ENCODE measurements at regions not wholly inside any gene's neighbourhood (a gene's known extent, or its start where the extent isn't known, plus 50 kb on each side); places are given as distances from the start of the nearest gene placed in this dataset.
A peak's percentile ranks its signal among the peaks of the same experiment; 100 is the strongest.

DNA sequence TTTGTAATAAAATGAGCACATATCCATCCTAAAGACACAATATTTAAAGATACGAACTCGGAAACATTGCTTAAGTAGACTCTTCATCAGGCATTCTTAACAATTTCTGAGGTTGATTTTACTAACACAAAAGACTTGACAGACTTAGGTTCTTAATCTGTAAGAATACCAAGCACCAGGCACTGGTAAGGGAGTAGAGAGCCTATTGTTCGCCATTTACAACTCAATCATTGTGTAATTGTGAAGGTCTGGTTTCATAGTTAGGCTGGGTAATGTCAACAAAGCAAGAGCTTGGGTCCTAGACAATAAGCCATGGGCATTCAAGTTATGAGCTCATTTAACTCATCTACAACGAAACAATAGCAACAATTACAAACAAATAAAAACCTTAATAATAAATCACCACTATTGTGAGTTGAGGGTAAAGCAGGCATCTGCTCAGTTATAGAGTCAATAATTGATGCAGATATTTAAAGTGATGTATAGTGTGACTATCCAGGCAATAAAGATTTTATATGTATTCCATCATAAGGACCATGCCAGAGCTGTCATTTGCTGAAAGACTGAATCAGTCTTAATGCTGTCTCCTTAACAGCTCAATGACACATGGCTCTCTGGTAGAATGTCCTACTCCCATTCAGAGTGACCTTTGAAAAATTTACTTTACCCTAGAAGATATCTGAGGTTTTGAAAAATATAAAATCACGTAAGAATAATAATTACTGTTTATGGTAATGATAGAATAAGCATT is 664.0 kb upstream of the PCDH7 start:
- H3K79me2 ChIP-seq (ENCODE audit: control insufficient read depth in 1 of 2, insufficient read depth in 2 of 2, low read length in 2 of 2): no peaks in the 10 kb centered on the region
- CTCF ChIA-PET (ENCODE audit: partially characterized antibody): no interaction called here
- no peak overlapping the region for H3K23ac ChIP-seq (ENCODE audit: insufficient read length)
- H3K9ac ChIP-seq (replicated peaks in 1 of 4; ENCODE audit: extremely low read depth in 1 of 4, low read depth in 3 of 4, low read length in 3 of 4): no peak overlapping the region
- no peak overlapping the region for H3K56ac ChIP-seq (replicated peaks; ENCODE audit: insufficient read length, low read depth, low read length)
- H3K9me3 ChIP-seq (ENCODE audit: insufficient read depth in 2 of 2, low read depth in 1 of 2, low read length in 1 of 2): no peaks in the 10 kb centered on the region
- no peak for DNase-seq (ENCODE audit: low read depth in 1 of 2, low spot score in 2 of 2)
- H2BK120ac ChIP-seq (replicated peaks; ENCODE audit: low read depth, low read length): no peak overlapping the region
- H2AK5ac ChIP-seq (ENCODE audit: low read depth, low read length): no peak overlapping the region
- H4K91ac ChIP-seq (replicated peaks; ENCODE audit: insufficient read length, low read length): no peak overlapping the region
- no peaks in the 10 kb centered on the region for H3K36me3 ChIP-seq (ENCODE audit: control insufficient read depth in 2 of 4, insufficient read depth in 4 of 4, low read length in 3 of 4)
- no peak overlapping the region for H3K14ac ChIP-seq (ENCODE audit: insufficient read length)
- WGBS, 2 experiments (ENCODE audit: extremely low coverage in 1 of 2, insufficient coverage in 1 of 2, insufficient read length in 1 of 2, insufficient replicate concordance in 2 of 2, low coverage in 1 of 2, low lambda C conversion rate in 2 of 2, missing lambda C conversion rate in 1 of 2): 92% methylated on average over 5 of the region's 5 CpGs; no CpG with 5 or more reads in 1 of the 2 experiments
- peaks cover 0 to 7% (median 0%) of the 10 kb centered on the region in 4 experiments; a peak in 1 of 7 replicates for H3K4me1 ChIP-seq (replicated peaks in 1 of 4; ENCODE audit: control insufficient read depth in 3 of 4, insufficient read depth in 4 of 4, low read length in 3 of 4)
- H3K23me2 ChIP-seq (ENCODE audit: low read depth, low read length): no peaks in the 10 kb centered on the region; the same call in 1 of the 2 replicates
- H2BK15ac ChIP-seq (ENCODE audit: low read length): no peak overlapping the region
- H3K4me2 ChIP-seq (ENCODE audit: insufficient read depth in 1 of 2, low read depth in 2 of 2, low read length in 2 of 2): 0 out of 4 replicates have a peak overlapping the region, but pooled peaks of 1 of the 2 experiments have one; percentile 28
- no peak overlapping the region for H4K8ac ChIP-seq (ENCODE audit: extremely low read depth, insufficient read depth, low read length)
- no peak overlapping the region for H3K4ac ChIP-seq (replicated peaks; ENCODE audit: insufficient read length, low read depth, low read length)
- H4K5ac ChIP-seq (ENCODE audit: insufficient read length, low read depth, low read length): no peak overlapping the region
- FAIRE-seq: no peak
- H3K79me1 ChIP-seq (ENCODE audit: low read depth, low read length): no peaks in the 10 kb centered on the region
- H3K27ac ChIP-seq (ENCODE audit: low read depth, low read length): no peak overlapping the region
- H3K4me3 ChIP-seq (ENCODE audit: extremely low read depth in 1 of 4, insufficient read depth in 2 of 4, low read depth in 3 of 4, low read length in 4 of 4): no peak overlapping the region; a peak in 1 of 8 replicates
- H2AFZ ChIP-seq (ENCODE audit: low read length): no peak overlapping the region
- H2BK20ac ChIP-seq (ENCODE audit: low read length): no peak overlapping the region
- H3K18ac ChIP-seq (ENCODE audit: extremely low read depth, low read length): no peak overlapping the region
- no peak overlapping the region for H2BK5ac ChIP-seq (ENCODE audit: low read depth, low read length)
- no peaks in the 10 kb centered on the region for H3K27me3 ChIP-seq (replicated peaks in 1 of 4; ENCODE audit: control insufficient read depth in 3 of 4, extremely low read depth in 1 of 4, insufficient read depth in 3 of 4, low read length in 3 of 4)
- H4K20me1 ChIP-seq (replicated peaks in 1 of 2; ENCODE audit: control insufficient read depth in 1 of 2, insufficient read depth in 2 of 2, low read length in 2 of 2): no peaks in the 10 kb centered on the region
- H2BK12ac ChIP-seq (ENCODE audit: low read depth, low read length): no peak overlapping the region
- POLR2A ChIA-PET (ENCODE audit: partially characterized antibody): no interaction called here
- TF ChIP-seq, protein P1, sequence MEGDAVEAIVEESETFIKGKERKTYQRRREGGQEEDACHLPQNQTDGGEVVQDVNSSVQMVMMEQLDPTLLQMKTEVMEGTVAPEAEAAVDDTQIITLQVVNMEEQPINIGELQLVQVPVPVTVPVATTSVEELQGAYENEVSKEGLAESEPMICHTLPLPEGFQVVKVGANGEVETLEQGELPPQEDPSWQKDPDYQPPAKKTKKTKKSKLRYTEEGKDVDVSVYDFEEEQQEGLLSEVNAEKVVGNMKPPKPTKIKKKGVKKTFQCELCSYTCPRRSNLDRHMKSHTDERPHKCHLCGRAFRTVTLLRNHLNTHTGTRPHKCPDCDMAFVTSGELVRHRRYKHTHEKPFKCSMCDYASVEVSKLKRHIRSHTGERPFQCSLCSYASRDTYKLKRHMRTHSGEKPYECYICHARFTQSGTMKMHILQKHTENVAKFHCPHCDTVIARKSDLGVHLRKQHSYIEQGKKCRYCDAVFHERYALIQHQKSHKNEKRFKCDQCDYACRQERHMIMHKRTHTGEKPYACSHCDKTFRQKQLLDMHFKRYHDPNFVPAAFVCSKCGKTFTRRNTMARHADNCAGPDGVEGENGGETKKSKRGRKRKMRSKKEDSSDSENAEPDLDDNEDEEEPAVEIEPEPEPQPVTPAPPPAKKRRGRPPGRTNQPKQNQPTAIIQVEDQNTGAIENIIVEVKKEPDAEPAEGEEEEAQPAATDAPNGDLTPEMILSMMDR (IDR thresholded peaks at IDR 0.05; ENCODE audit: control extremely low read depth in 1 of 3, insufficient read depth in 1 of 3, low read depth in 1 of 3, low read length in 3 of 3): no peak
- TF ChIP-seq, protein P2, sequence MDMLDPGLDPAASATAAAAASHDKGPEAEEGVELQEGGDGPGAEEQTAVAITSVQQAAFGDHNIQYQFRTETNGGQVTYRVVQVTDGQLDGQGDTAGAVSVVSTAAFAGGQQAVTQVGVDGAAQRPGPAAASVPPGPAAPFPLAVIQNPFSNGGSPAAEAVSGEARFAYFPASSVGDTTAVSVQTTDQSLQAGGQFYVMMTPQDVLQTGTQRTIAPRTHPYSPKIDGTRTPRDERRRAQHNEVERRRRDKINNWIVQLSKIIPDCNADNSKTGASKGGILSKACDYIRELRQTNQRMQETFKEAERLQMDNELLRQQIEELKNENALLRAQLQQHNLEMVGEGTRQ (IDR thresholded peaks at IDR 0.05; ENCODE audit: low read length): no peak
- TF ChIP-seq JUN (IDR thresholded peaks at IDR 0.05; ENCODE audit: low read depth, low read length) (no peak), TCF12 (IDR thresholded peaks at IDR 0.05; ENCODE audit: low read depth, low read length) (no peak), PHF8 (conservative IDR thresholded peaks at IDR 0.05; ENCODE audit: low read depth, low read length) (no peak), CTBP2 (IDR thresholded peaks at IDR 0.05; ENCODE audit: borderline replicate concordance, insufficient read depth, insufficient read length, low read length) (no peak), TBP (IDR thresholded peaks at IDR 0.05; ENCODE audit: low read depth, low read length) (no peak)
- TF ChIP-seq, protein P3, sequence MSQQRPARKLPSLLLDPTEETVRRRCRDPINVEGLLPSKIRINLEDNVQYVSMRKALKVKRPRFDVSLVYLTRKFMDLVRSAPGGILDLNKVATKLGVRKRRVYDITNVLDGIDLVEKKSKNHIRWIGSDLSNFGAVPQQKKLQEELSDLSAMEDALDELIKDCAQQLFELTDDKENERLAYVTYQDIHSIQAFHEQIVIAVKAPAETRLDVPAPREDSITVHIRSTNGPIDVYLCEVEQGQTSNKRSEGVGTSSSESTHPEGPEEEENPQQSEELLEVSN (IDR thresholded peaks at IDR 0.05): no peak
